Common myeloid progenitor, CD34-positive (primary cell): ENCODE measurements at regions not wholly inside any gene's neighbourhood (a gene's known extent, or its start where the extent isn't known, plus 50 kb on each side); places are given as distances from the start of the nearest gene placed in this dataset.

Experiments used
- CTCF ChIA-PET: fragments of 350-600 bp; sonication (Branson Sonifier 250); formaldehyde crosslinking; loops from one replicate; lab custom pipeline; 2021; ENCODE audit warnings: antibody characterized with exemption; lab: Charles Lee
- POLR2A ChIA-PET: fragments of 350-600 bp; sonication (Branson Sonifier 250); formaldehyde crosslinking; loops from one replicate; lab custom pipeline; 2021; ENCODE audit warnings: antibody characterized with exemption; lab: Charles Lee
- DNase-seq, 3 donors: peaks; one replicate each; pipeline versions ENCODE4 v3.0.0 to v3.0.0-alpha.2; 2013
- H3K27ac ChIP-seq, 2 experiments: 1 replicate in 1 of 2; 2 replicates in 1 of 2; pipeline ENCODE4 v1.7.0; 2013; ENCODE audit warnings: inconsistent platforms in 2 of 2, low read length in 2 of 2, mild to moderate bottlenecking in 2 of 2, low read depth in 1 of 2, moderate library complexity in 1 of 2; ENCODE audit not compliant: severe bottlenecking in 2 of 2, insufficient read depth in 1 of 2, poor library complexity in 1 of 2
- H3K27me3 ChIP-seq, 5 experiments: replicated peaks in 2 of 5; 1 replicate in 3 of 5; 2 replicates in 2 of 5; pipeline versions ENCODE4 v1.6.1 to v1.7.0; 2013; ENCODE audit warnings: low read length in 4 of 5, mild to moderate bottlenecking in 2 of 5, moderate library complexity in 2 of 5, inconsistent platforms in 1 of 5; ENCODE audit not compliant: insufficient read depth in 5 of 5, control insufficient read depth in 4 of 5
- H3K36me3 ChIP-seq, 4 experiments: 1 replicate in 2 of 4; 2 replicates in 2 of 4; pipeline versions ENCODE4 v1.6.1 to v1.7.0; 2013; ENCODE audit warnings: low read length in 3 of 4, control low read depth in 1 of 4, mild to moderate bottlenecking in 1 of 4; ENCODE audit not compliant: control insufficient read depth in 4 of 4, insufficient read depth in 4 of 4
- H3K4me1 ChIP-seq, 4 experiments: 1 replicate in 3 of 4; 2 replicates in 1 of 4; pipeline versions ENCODE4 v1.6.1 to v1.7.1; 2013; ENCODE audit warnings: low read length in 3 of 4, mild to moderate bottlenecking in 3 of 4, control low read depth in 1 of 4, inconsistent platforms in 1 of 4, moderate library complexity in 1 of 4; ENCODE audit not compliant: control insufficient read depth in 4 of 4, insufficient read depth in 4 of 4; ENCODE audit errors: control extremely low read depth in 1 of 4
- H3K4me3 ChIP-seq, 7 experiments: 1 replicate in 4 of 7; 2 replicates in 3 of 7; pipeline versions ENCODE4 v1.5.1 to v1.7.0; 2013; ENCODE audit warnings: mild to moderate bottlenecking in 7 of 7, low read length in 6 of 7, moderate library complexity in 6 of 7, inconsistent platforms in 2 of 7, low read depth in 2 of 7, control low read depth in 1 of 7; ENCODE audit not compliant: insufficient read depth in 4 of 7, control insufficient read depth in 1 of 7; ENCODE audit errors: extremely low read depth in 1 of 7
- H3K9me3 ChIP-seq, 5 experiments: 1 replicate in 4 of 5; 2 replicates in 1 of 5; pipeline versions ENCODE4 v1.6.1 to v1.7.1; 2013; ENCODE audit warnings: low read length in 4 of 5, mild to moderate bottlenecking in 2 of 5, inconsistent platforms in 1 of 5, low read depth in 1 of 5, moderate library complexity in 1 of 5; ENCODE audit not compliant: control insufficient read depth in 4 of 5, insufficient read depth in 2 of 5; ENCODE audit errors: control extremely low read depth in 1 of 5
- WGBS: methylation state at CpG from one replicate; pipeline ENCODE4 v1.1.5; 2013; ENCODE audit not compliant: insufficient coverage; 5-methylcytosine and 5-hydroxymethylcytosine counted together

- CTCF ChIA-PET, result no interaction called here
- WGBS, result 96% methylated on average over 2 of the region's 4 CpGs
- POLR2A ChIA-PET, result no interaction called here
- Histone ChIP-seq H3K4me3 (no peak overlapping the region), H3K9me3 (no peaks in the 10 kb centered on the region), H3K4me1 (no peaks in the 10 kb centered on the region), H3K27ac (no peak overlapping the region), H3K36me3 (no peaks in the 10 kb centered on the region), H3K27me3 (no peaks in the 10 kb centered on the region)
- DNase-seq, result no peak
Measured at GRCh38 chr6:132202574-132202973, 198.7 kb downstream of the MOXD1 start.

GRCh38 chr6:132199343-132199742 lies 201.9 kb downstream of the MOXD1 start:
- WGBS, result no CpG with 5 or more reads among the region's 3 CpGs
- CTCF ChIA-PET, result interaction anchor here (1.1 to 1.6 kb wide), 2 partner anchors 9 to 284 kb away, joined by 3 to 5 read pairs; no protein-coding TSS in a partner anchor

GRCh38 chr6:132198896-132199295 lies 202.4 kb downstream of the MOXD1 start:
- DNase-seq, result no peak
- Histone ChIP-seq H3K4me1 (no peaks in the 10 kb centered on the region), H3K27ac (no peak overlapping the region), H3K4me3 (no peak overlapping the region), H3K27me3 (no peaks in the 10 kb centered on the region), H3K36me3 (no peaks in the 10 kb centered on the region), H3K9me3 (peaks cover 0 to 7% (median 3%) of the 10 kb centered on the region in 5 experiments)
- CTCF ChIA-PET, result interaction anchor here (1.1 to 1.6 kb wide), 2 partner anchors 9 to 284 kb away, joined by 3 to 5 read pairs; no protein-coding TSS in a partner anchor
- 100% methylated on average over 1 of the region's 2 CpGs for WGBS
- POLR2A ChIA-PET, result no interaction called here

More at GRCh38 chr6:132199343-132199742, 201.9 kb downstream of the MOXD1 start:
- no peak for DNase-seq
- H3K27me3 ChIP-seq, result no peaks in the 10 kb centered on the region
- no peaks in the 10 kb centered on the region for H3K36me3 ChIP-seq
- POLR2A ChIA-PET, result no interaction called here
- no peaks in the 10 kb centered on the region for H3K4me1 ChIP-seq
- H3K4me3 ChIP-seq, result no peak overlapping the region
- H3K27ac ChIP-seq, result no peak overlapping the region
- H3K9me3 ChIP-seq, result peaks cover 0 to 7% (median 3%) of the 10 kb centered on the region in 5 experiments

- CTCF ChIA-PET, result interaction anchor here (1.6 kb wide), 1 partner anchor 283 kb away, joined by 5 read pairs; no protein-coding TSS in a partner anchor
- no peak overlapping the region for H3K4me3 ChIP-seq
- H3K4me1 ChIP-seq, result peaks cover 0 to under 1% (median 0%) of the 10 kb centered on the region in 4 experiments
- no peaks in the 10 kb centered on the region for H3K36me3 ChIP-seq
- H3K27ac ChIP-seq, result no peak overlapping the region
- H3K27me3 ChIP-seq, result no peaks in the 10 kb centered on the region
- POLR2A ChIA-PET, result no interaction called here
- DNase-seq, result no peak
- 96% methylated on average over 3 of the region's 3 CpGs for WGBS
- H3K9me3 ChIP-seq, result peaks cover 0 to 7% (median 3%) of the 10 kb centered on the region in 5 experiments
Measured at GRCh38 chr6:132198040-132198439, 203.2 kb downstream of the MOXD1 start.

- no peaks in the 10 kb centered on the region for H3K36me3 ChIP-seq
- H3K9me3 ChIP-seq, result peaks cover 0 to 7% (median 3%) of the 10 kb centered on the region in 5 experiments
- H3K4me1 ChIP-seq, result peaks cover 0 to 6% (median 0%) of the 10 kb centered on the region in 4 experiments
- DNase-seq, result no peak
- WGBS, result 100% methylated on average over 3 of the region's 3 CpGs
- POLR2A ChIA-PET, result no interaction called here
- H3K27ac ChIP-seq, result no peak overlapping the region
- CTCF ChIA-PET, result no interaction called here
- H3K27me3 ChIP-seq, result no peaks in the 10 kb centered on the region
- H3K4me3 ChIP-seq, result no peak overlapping the region
Measured at GRCh38 chr6:132194529-132194928, 206.7 kb downstream of the MOXD1 start.

- CTCF ChIA-PET, result no interaction called here
Measured at GRCh38 chr6:132192631-132193030, 208.6 kb downstream of the MOXD1 start.

GRCh38 chr6:132190815-132191175 lies 210.5 kb downstream of the MOXD1 start:
- Histone ChIP-seq H3K9me3 (peaks cover 0 to 7% (median 3%) of the 10 kb centered on the region in 5 experiments), H3K36me3 (no peaks in the 10 kb centered on the region), H3K27ac (no peak overlapping the region), H3K27me3 (no peaks in the 10 kb centered on the region), H3K4me3 (no peak overlapping the region), H3K4me1 (peaks cover 0 to 6% (median 0%) of the 10 kb centered on the region in 4 experiments)
- 100% methylated on average over 1 of the region's 3 CpGs for WGBS
- ChIA-PET CTCF (no interaction called here), POLR2A (no interaction called here)
- no peak for DNase-seq

More at GRCh38 chr6:132192631-132193030, 208.6 kb downstream of the MOXD1 start:
- peak in 1 of 3 donors; percentile 8 for DNase-seq
- Histone ChIP-seq H3K4me1 (peaks cover 0 to 6% (median 0%) of the 10 kb centered on the region in 4 experiments), H3K4me3 (no peak overlapping the region), H3K36me3 (no peaks in the 10 kb centered on the region), H3K27ac (no peak overlapping the region), H3K27me3 (no peaks in the 10 kb centered on the region), H3K9me3 (peaks cover 0 to 7% (median 3%) of the 10 kb centered on the region in 5 experiments)
- 100% methylated on average over 5 of the region's 5 CpGs for WGBS
- POLR2A ChIA-PET, result no interaction called here
